ENCODE measurements at regions not wholly inside any gene's neighbourhood (a gene's known extent, or its start where the extent isn't known, plus 50 kb on each side); places are given as distances from the start of the nearest gene placed in this dataset.

- Histone ChIP-seq H3K27ac (no peak overlapping the region), H3K4me1 (peaks cover 4 to 9% (median 4%) of the 10 kb centered on the region in 4 donors), H3K27me3 (no peaks in the 10 kb centered on the region), H3K4me3 (no peak overlapping the region), H3K9me3 (no peaks in the 10 kb centered on the region), H3K36me3 (no peaks in the 10 kb centered on the region)
- ATAC-seq (ENCODE audit: low FRiP score in 2 of 2) (no peak), DNase-seq (no peak)
- TF ChIP-seq POLR2A (IDR thresholded peaks at IDR 0.05), result no peak
- TF ChIP-seq POLR2AphosphoS5 (IDR thresholded peaks at IDR 0.05), result no peak
- no peak for TF ChIP-seq EP300 (IDR thresholded peaks at IDR 0.05)
- TF ChIP-seq CTCF (IDR thresholded peaks at IDR 0.05), result no peak
- WGBS, 2 donors, result 67 to 68% methylated on average over 4 of the region's 4 CpGs
Measured at GRCh38 chr5:82416512-82416911, 138.4 kb upstream of the RPS23 start.

GRCh38 chr5:82414041-82414388 lies 135.9 kb upstream of the RPS23 start:
- H3K27me3 ChIP-seq, result no peaks in the 10 kb centered on the region
- peak in 1 of 2 donors; percentile 54 for ATAC-seq (ENCODE audit: low FRiP score in 2 of 2)
- TF ChIP-seq CTCF (IDR thresholded peaks at IDR 0.05) (no peak), EP300 (IDR thresholded peaks at IDR 0.05) (no peak), POLR2AphosphoS5 (IDR thresholded peaks at IDR 0.05) (no peak), POLR2A (IDR thresholded peaks at IDR 0.05) (no peak)
- H3K9me3 ChIP-seq, result no peaks in the 10 kb centered on the region
- no peak for DNase-seq
- H3K36me3 ChIP-seq, result no peaks in the 10 kb centered on the region
- H3K4me3 ChIP-seq, result no peak overlapping the region
- peaks cover 4 to 9% (median 4%) of the 10 kb centered on the region in 4 donors for H3K4me1 ChIP-seq
- H3K27ac ChIP-seq, result no peak overlapping the region

- H3K27ac ChIP-seq, result peak overlapping the region in 1 of 4 donors; percentile 41
- no peak for TF ChIP-seq POLR2A (IDR thresholded peaks at IDR 0.05)
- TF ChIP-seq CTCF (IDR thresholded peaks at IDR 0.05), result no peak
- TF ChIP-seq EP300 (IDR thresholded peaks at IDR 0.05), result no peak
- TF ChIP-seq POLR2AphosphoS5 (IDR thresholded peaks at IDR 0.05), result no peak
- no peaks in the 10 kb centered on the region for H3K9me3 ChIP-seq
- DNase-seq, result no peak
- H3K36me3 ChIP-seq, result no peaks in the 10 kb centered on the region
- peak in 1 of 2 donors; percentile 77 for ATAC-seq (ENCODE audit: low FRiP score in 2 of 2)
- WGBS, 2 donors, result 55 to 61% methylated on average over 6 to 7 of the region's 7 CpGs
- H3K4me1 ChIP-seq, result peaks cover 4 to 9% (median 5%) of the 10 kb centered on the region in 4 donors
- no peak overlapping the region for H3K4me3 ChIP-seq
- no peaks in the 10 kb centered on the region for H3K27me3 ChIP-seq
Measured at GRCh38 chr5:82413302-82414040, 135.3 kb upstream of the RPS23 start.

GRCh38 chr5:82408033-82408432 lies 129.9 kb upstream of the RPS23 start:
- ATAC-seq (ENCODE audit: low FRiP score in 2 of 2), result peak; percentile 37 to 70
- 54 to 95% methylated on average over 3 of the region's 3 CpGs for WGBS, 2 donors

More at GRCh38 chr5:82408033-82408432, 129.9 kb upstream of the RPS23 start:
- DNase-seq, result peak in 1 of 2 donors; percentile 68
- H3K27ac ChIP-seq, result peak overlapping the region in 2 of 4 donors; percentile 19 to 70
- peaks cover 0 to 13% (median 10%) of the 10 kb centered on the region in 4 donors for H3K9me3 ChIP-seq
- no peaks in the 10 kb centered on the region for H3K27me3 ChIP-seq
- H3K4me1 ChIP-seq, result peaks cover 1 to 23% (median 11%) of the 10 kb centered on the region in 4 donors
- no peak overlapping the region for H3K4me3 ChIP-seq
- TF ChIP-seq POLR2A (IDR thresholded peaks at IDR 0.05) (no peak), POLR2AphosphoS5 (IDR thresholded peaks at IDR 0.05) (peak; percentile 27 to 68), EP300 (IDR thresholded peaks at IDR 0.05) (peak in 1 of 4 donors; percentile 84), CTCF (IDR thresholded peaks at IDR 0.05) (no peak)
- no peaks in the 10 kb centered on the region for H3K36me3 ChIP-seq

All from upper lobe of left lung (tissue), 6 donors.